ENCODE measurements at regions not wholly inside any gene's neighbourhood (a gene's known extent, or its start where the extent isn't known, plus 50 kb on each side); places are given as distances from the start of the nearest gene placed in this dataset.

DNA sequence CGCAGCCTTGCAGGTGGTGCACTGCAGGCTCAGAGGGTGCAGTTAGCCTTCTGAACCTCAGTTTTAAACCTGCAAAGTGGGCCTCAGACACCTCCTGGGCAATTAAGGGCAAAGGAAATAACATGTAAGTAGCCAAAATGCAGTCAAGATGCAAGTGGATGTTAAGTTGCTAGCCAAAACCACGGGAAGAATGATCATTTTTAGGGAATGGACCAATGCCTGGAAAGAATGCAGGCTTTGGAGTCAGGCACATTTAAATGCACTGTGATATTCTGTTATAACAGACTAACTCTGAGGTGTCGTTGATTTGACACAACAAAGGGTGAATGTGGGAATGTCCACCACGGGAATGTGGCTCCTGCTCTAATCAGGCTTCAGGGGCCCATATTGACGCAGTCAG lies 57.9 kb upstream of the PTGFRN start:
- no peak for DNase-seq

DNA sequence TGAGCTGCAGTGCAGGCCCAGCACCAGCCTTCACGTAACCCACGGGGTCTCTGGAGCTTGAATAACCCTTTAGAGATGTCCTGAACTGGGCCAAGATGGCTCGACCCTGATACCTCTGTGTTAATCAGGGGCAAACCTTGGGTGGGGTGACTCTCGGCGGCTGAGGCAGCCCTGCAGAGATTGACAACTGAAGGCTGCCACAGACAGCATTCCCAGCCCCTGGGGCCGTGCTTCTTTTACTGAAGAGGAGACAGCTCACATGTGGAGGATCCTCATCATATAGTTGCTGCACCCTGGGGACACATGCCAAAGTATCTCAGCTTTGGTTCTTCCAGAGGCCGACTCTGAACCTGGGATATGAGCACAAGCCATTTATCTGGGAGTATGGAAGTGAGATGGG lies 57.3 kb upstream of the PTGFRN start:
- no peak for DNase-seq

DNA sequence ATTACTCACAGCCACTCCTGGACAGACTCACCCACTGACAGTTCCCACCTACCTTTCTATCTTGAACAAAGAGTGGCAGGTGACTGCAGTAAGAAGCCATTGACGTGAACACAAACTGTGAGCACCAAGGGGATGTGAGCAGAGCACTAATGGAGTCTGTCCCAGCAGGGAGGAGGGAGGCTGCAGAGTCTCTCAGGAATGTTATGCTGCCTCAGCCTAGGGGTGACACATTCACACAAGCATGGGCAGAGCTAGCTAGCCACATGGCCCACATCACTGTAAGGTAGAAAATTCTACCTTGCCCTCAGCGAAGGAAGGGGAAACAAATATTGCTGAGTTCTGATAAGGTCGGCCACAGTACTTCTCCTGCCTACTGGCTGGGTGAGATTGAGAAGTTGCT lies 56.8 kb upstream of the PTGFRN start:
- no peak for DNase-seq

DNA sequence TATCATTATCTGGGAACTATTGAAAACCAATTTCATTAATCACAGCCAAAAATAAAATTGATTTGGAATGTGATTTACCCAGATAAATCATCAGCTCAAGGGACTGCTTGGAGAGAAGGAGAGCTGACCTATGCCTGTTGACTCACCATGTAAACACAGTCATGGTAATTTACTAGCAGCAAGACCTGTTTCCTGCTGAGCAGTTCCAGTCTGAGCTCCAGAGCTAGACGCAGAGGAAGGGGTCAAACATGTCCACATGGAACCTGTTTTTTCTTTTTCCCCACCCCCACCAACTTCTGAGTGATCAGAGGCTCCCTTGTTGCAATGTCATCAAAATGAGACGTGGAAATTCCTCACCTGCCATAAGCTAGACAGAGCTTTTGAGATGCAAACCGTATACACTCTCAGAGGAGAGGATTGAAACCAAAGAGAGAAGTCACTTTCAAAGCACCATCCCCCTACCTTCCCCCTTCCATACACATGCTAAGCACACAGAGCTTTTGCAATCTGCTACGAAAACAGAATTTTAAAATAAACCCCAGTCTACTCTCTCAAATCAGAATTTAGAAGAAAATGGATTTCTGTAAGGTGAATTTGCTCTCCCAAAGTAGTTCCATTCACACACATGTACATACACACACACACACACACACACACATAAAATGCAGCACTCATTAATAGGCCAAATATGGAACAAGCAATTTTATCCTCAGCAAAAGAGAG lies 55.9 kb upstream of the PTGFRN start:
- DNase-seq = no peak

DNA sequence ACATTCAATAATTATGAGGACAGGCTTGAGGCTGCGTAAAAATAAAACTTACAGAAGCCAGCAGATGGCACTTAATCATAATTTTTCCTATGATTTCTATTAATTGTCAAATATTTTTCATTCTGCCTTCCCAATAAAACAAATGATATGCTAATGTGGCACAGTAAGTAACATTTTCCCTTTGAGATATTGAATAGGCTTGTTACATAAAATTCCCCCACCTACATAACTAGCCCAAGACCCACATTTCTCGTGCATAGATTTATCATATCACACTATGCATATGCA lies 55.4 kb upstream of the PTGFRN start:
- no peak for DNase-seq

DNA sequence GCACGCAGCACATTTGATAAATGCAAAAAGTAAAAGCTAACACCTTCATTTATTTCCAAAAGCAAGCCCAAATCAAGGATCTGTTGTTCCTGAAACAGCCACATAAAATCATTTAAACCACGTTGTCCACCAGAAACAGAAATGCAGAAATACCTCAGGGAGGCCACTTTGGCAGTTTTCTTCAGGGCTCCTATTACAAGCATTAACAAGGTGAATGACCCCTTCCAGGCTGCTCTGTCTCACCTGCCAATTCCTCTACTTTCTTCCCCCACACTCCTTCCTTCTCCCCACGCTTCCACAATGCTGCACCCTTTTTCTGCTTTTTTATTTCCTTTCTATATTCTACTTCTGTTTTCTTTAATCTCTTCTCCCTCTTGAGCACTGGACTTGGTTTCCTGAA lies 55.0 kb upstream of the PTGFRN start:
- DNase-seq = no peak

DNA sequence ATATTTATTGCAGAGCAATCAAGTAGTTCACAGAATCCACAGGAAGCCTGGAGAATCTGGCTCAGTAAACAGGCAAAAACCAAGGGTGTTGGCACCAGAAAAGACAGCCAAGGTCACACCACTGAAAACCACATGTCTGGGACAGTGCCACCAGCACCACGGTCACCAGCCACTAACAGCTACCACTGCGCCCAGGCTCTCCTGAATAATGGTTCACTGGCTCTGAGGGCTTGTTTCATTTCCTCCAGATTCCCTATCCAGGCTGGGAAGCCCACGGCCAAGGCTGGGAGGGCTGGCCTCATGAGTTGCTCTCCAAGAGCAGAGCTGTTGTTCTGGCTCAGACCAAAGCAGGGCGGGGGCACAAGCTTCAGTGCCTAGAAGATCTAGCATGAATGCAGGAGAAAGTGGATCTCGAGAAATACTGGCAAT lies 54.5 kb upstream of the PTGFRN start:
- DNase-seq = no peak

DNA sequence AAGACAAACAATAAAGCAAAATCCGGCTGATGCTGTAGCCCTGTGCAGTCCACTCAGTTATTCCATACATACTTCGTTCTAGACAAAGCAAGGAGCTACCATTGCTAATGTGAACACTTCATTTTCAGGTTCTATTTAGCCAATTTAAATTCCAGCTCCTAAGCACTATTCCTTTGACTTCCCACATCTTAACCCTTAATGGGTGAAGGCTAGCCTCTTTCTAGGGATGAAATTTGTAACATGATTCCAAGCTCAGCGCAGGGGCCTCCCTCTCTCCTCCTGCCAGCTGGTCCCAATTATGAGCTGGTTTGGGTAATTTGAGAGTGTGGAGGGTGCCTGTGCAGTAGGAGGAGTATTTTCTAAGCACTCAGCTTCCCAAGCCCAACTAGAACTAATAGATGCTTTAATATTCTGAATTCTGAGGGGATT lies 53.9 kb upstream of the PTGFRN start:
- DNase-seq = no peak

DNA sequence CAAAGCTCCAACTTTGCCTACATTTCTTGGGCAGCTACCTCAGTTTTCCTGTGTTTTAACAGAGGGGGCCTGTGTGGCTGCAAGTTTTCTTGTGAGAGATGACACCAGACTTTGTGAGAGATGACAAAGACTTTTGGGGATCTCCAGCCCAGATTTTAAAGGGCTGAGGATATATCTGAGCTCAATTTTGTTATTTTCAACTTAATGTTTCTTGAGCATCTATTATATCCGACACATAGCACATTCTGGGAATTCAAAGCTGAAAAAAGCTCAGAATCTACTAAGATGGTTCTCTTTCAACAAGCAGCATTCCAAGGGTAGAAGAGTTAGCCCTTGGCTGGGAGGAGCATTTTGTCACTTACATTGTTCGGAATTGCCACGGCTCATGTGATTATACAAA lies 53.4 kb upstream of the PTGFRN start:
- DNase-seq = no peak

DNA sequence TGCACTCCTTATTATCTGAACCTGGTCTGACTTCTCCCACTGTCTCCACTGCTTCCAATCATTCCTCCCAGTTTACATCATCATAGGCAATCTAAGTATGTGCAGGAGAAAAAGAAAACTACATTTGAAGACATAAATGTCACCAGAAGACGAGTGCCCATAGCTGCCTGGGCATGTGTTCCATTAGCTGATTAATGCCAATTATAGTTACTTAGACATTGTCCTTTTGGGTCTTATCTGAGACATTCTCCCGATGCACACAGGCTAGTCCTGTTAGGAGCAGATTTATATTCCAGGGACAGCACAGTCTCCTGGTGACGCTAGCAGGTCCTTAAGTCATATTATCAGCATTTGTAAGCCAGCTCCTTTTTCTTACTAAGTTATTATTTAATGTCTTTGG lies 52.6 kb upstream of the PTGFRN start:
- no peak for DNase-seq
